KMS-11 (cell line): ENCODE measurements at regions not wholly inside any gene's neighbourhood (a gene's known extent, or its start where the extent isn't known, plus 50 kb on each side); places are given as distances from the start of the nearest gene placed in this dataset.

Source experiments
- H2AFZ ChIP-seq: fragments of 200-600 bp; sonication (generic); 2 replicates; pipeline ENCODE4 v1.6.1; 2016; ENCODE audit warnings: antibody characterized with exemption, mixed run types, low read depth
- H3K27ac ChIP-seq: fragments of 200-600 bp; sonication (generic); 2 replicates; pipeline ENCODE4 v1.6.1; 2016; ENCODE audit warnings: mild to moderate bottlenecking, mixed run types
- H3K27me3 ChIP-seq: fragments of 200-600 bp; sonication (generic); 2 replicates; pipeline ENCODE4 v1.6.1; 2017; ENCODE audit warnings: mild to moderate bottlenecking, low read depth, mixed run types, moderate library complexity; ENCODE audit not compliant: insufficient read depth
- H3K36me3 ChIP-seq: fragments of 200-600 bp; sonication (generic); 2 replicates; pipeline ENCODE4 v1.6.1; 2017; ENCODE audit warnings: mild to moderate bottlenecking, mixed run types; ENCODE audit not compliant: insufficient read depth
- H3K4me1 ChIP-seq: fragments of 200-600 bp; sonication (generic); 2 replicates; pipeline ENCODE4 v1.6.1; 2016; ENCODE audit warnings: mild to moderate bottlenecking, low read depth, mixed run types; ENCODE audit not compliant: poor library complexity, severe bottlenecking
- H3K4me2 ChIP-seq: fragments of 200-600 bp; sonication (generic); 2 replicates; pipeline ENCODE4 v1.7.0; 2016; ENCODE audit warnings: mild to moderate bottlenecking, mixed run types
- H3K4me3 ChIP-seq: fragments of 200-600 bp; sonication (generic); IDR thresholded peaks from 2 replicates; pipeline ENCODE4 v1.6.1; 2017; ENCODE audit warnings: low read depth, low read length, mixed read lengths; ENCODE audit not compliant: insufficient read depth
- H3K79me2 ChIP-seq: fragments of 200-600 bp; sonication (generic); 2 replicates; pipeline ENCODE4 v1.6.1; 2016; ENCODE audit warnings: low read depth, mixed run types; ENCODE audit not compliant: insufficient read depth
- H3K9ac ChIP-seq: fragments of 200-600 bp; sonication (generic); 2 replicates; pipeline ENCODE4 v1.6.1; 2016; ENCODE audit warnings: mild to moderate bottlenecking, mixed run types
- H4K20me1 ChIP-seq: fragments of 200-600 bp; sonication (generic); 2 replicates; pipeline ENCODE4 v1.6.1; 2016; ENCODE audit warnings: mild to moderate bottlenecking, mixed run types; ENCODE audit not compliant: insufficient read depth
- TF ChIP-seq, protein P1 (sequence below): fragments of 200-600 bp; sonication (generic); conservative IDR thresholded peaks from 2 replicates; pipeline ENCODE4 v1.6.1; 2017; ENCODE audit warnings: low read depth, mild to moderate bottlenecking, antibody characterized with exemption, low read length, moderate library complexity, mixed read lengths

DNA sequence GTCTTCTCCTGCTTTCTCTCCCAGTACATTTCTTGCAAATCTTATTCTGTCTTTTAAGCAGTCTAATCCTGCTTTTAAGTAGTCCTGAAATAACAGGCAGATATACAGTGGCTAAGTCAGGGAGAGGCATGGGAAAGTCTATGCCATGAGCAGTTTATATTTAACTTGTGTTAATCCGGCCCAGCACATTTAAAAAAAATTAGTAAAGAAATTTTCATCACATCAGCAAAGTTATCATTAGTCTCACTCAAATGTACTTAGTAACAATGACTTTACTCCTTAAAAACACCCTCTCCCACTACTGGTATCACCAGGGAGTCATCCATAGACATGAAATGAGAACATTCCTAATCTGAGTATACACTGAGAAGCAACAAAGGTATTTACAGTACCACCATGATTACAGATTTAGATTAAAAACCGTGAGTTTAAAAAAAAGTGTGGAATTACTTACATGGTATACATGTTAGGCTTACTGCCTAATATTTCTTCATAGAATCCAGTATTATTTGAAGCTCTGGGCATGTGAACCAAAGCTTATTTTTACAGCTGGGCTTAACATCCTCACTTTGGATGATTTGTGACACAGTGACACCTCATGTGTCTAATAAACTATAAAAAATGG, 75.9 kb upstream of the DAB2 start:
- H3K4me3 ChIP-seq, result no peak overlapping the region
- H3K4me1 ChIP-seq, result peaks cover 13% of the 10 kb centered on the region
- no peaks in the 10 kb centered on the region for H4K20me1 ChIP-seq
- no peaks in the 10 kb centered on the region for H3K36me3 ChIP-seq
- no peaks in the 10 kb centered on the region for H3K79me2 ChIP-seq
- no peak overlapping the region for H2AFZ ChIP-seq
- TF ChIP-seq, protein P1, sequence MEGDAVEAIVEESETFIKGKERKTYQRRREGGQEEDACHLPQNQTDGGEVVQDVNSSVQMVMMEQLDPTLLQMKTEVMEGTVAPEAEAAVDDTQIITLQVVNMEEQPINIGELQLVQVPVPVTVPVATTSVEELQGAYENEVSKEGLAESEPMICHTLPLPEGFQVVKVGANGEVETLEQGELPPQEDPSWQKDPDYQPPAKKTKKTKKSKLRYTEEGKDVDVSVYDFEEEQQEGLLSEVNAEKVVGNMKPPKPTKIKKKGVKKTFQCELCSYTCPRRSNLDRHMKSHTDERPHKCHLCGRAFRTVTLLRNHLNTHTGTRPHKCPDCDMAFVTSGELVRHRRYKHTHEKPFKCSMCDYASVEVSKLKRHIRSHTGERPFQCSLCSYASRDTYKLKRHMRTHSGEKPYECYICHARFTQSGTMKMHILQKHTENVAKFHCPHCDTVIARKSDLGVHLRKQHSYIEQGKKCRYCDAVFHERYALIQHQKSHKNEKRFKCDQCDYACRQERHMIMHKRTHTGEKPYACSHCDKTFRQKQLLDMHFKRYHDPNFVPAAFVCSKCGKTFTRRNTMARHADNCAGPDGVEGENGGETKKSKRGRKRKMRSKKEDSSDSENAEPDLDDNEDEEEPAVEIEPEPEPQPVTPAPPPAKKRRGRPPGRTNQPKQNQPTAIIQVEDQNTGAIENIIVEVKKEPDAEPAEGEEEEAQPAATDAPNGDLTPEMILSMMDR, result no peak
- no peak overlapping the region for H3K4me2 ChIP-seq
- no peaks in the 10 kb centered on the region for H3K27me3 ChIP-seq
- H3K9ac ChIP-seq, result no peak overlapping the region
- H3K27ac ChIP-seq, result no peak overlapping the region

DNA sequence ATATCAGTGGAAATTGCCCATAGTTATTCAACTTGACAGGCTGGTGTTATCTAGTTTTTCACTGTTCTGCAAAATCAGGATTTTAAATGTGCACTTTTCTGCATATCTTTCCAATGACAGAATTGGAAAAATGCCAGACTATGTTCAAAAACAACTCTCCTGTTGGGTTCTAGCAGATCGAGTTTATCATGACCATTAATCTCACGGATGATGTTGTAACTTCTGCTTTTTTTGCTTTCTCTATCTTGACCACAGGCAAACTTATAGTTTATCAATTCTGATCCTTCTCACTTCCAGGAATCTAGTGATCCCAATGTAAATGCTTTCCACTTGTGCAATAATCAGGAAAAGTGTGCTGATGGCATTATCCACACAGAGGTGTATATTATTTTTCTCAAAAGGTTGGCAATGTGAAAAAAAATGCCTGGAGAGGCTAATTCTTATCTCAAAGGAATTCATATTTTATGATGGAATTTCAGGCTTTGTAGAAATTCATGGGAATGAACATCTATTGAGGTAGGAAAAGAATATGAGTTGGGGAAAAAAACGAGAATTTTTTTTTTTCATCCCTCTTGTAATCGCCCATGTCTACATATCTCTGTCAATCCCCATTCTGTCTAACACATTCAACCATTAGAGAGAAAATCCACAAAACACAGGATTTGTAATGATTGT, 73.6 kb upstream of the DAB2 start:
- H3K27me3 ChIP-seq, result no peaks in the 10 kb centered on the region
- H3K4me3 ChIP-seq, result no peak overlapping the region
- H3K36me3 ChIP-seq, result no peaks in the 10 kb centered on the region
- H4K20me1 ChIP-seq, result no peaks in the 10 kb centered on the region
- no peak overlapping the region for H3K9ac ChIP-seq
- TF ChIP-seq, protein P1, result no peak
- no peak overlapping the region for H3K4me2 ChIP-seq
- no peak overlapping the region for H2AFZ ChIP-seq
- peaks cover 13% of the 10 kb centered on the region for H3K4me1 ChIP-seq
- no peaks in the 10 kb centered on the region for H3K79me2 ChIP-seq
- no peak overlapping the region for H3K27ac ChIP-seq

DNA sequence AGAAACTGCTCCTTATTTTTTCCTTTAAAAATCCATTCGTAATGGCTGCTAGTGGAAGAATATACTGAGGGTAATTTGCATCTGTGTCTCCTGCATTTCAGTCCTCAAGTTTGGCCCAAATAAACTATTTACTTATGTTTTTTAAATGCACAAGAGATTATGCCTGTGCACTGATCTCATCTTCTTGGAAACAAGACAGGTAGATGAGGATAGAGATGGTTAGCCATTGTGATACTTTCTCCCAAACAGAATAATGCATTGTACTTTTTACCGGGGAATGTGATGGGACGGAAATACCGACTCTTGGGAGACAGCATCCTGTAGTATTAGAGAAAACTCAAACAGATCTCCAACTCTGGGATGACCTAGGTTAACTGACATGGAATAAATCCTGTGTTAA, 72.5 kb upstream of the DAB2 start:
- TF ChIP-seq, protein P1, result no peak
- H2AFZ ChIP-seq, result no peak overlapping the region
- H3K9ac ChIP-seq, result no peak overlapping the region
- H3K27ac ChIP-seq, result no peak overlapping the region
- no peaks in the 10 kb centered on the region for H3K79me2 ChIP-seq
- H3K4me1 ChIP-seq, result peaks cover 13% of the 10 kb centered on the region
- H3K4me2 ChIP-seq, result no peak overlapping the region
- no peak overlapping the region for H3K4me3 ChIP-seq
- no peaks in the 10 kb centered on the region for H3K27me3 ChIP-seq
- H4K20me1 ChIP-seq, result no peaks in the 10 kb centered on the region
- H3K36me3 ChIP-seq, result no peaks in the 10 kb centered on the region

DNA sequence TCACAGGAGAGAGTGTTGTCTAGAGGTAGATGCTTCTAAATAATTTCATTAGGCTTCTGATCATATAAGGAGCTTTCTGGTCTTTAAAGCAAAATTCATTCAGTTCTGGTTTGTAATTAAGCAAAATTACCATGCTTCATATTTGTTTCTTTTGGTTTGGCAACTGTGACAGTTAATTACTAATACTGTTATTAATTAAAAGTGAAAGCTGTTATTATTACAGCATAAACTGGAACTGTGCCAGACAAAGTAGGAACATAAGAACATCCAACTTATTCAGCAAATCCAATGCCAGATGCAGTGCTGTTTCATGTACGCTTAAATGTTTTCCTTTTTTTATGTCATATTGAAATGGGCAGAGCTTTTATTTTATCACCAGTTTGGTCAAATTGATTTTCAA, 70.4 kb upstream of the DAB2 start:
- Histone ChIP-seq H3K4me3 (no peak overlapping the region), H3K36me3 (no peaks in the 10 kb centered on the region), H3K9ac (no peak overlapping the region), H3K4me2 (no peak overlapping the region), H3K4me1 (no peaks in the 10 kb centered on the region), H2AFZ (no peak overlapping the region), H3K27me3 (no peaks in the 10 kb centered on the region), H3K79me2 (no peaks in the 10 kb centered on the region), H4K20me1 (no peaks in the 10 kb centered on the region), H3K27ac (no peak overlapping the region)
- TF ChIP-seq, protein P1, result no peak
